Spinal cord (tissue), 9 donors: ENCODE measurements at regions not wholly inside any gene's neighbourhood (a gene's known extent, or its start where the extent isn't known, plus 50 kb on each side); places are given as distances from the start of the nearest gene placed in this dataset.
"Not testable (repeated sequence)": the region's sequence is repeated elsewhere in the genome, so short reads cannot be mapped to it uniquely, and the experiment has no call there.

Source experiments
- DNase-seq, 6 donors: peaks; one replicate each; pipeline versions ENCODE4 v3.0.0 to v3.0.0-alpha.2; 2013 to 2015; ENCODE audit warnings: low spot score in 6 of 6, low read depth in 4 of 6
- H3K27ac ChIP-seq: one replicate; pipeline ENCODE4 v1.5.1; 2013; ENCODE audit warnings: low read depth, low read length, control low read depth
- H3K27me3 ChIP-seq: one replicate; pipeline ENCODE4 v1.6.1; 2013; ENCODE audit warnings: low read length; ENCODE audit not compliant: control insufficient read depth, insufficient read depth
- H3K36me3 ChIP-seq: one replicate; pipeline ENCODE4 v1.6.1; 2013; ENCODE audit warnings: low read length; ENCODE audit not compliant: control insufficient read depth, insufficient read depth
- H3K4me1 ChIP-seq: one replicate; pipeline ENCODE4 v1.6.1; 2013; ENCODE audit warnings: low read length; ENCODE audit not compliant: control insufficient read depth, insufficient read depth
- H3K4me3 ChIP-seq: one replicate; pipeline ENCODE4 v1.5.1; 2013; ENCODE audit warnings: low read depth, low read length, control low read depth
- H3K9me3 ChIP-seq: one replicate; pipeline ENCODE4 v1.6.1; 2013; ENCODE audit warnings: low read length; ENCODE audit not compliant: control insufficient read depth, insufficient read depth
- WGBS: methylation state at CpG from one replicate; pipeline ENCODE4 v1.1.5; 2013; ENCODE audit warnings: missing lambda C conversion rate; ENCODE audit not compliant: insufficient coverage; 5-methylcytosine and 5-hydroxymethylcytosine counted together
- donor health status: healthy.

- DNase-seq = no peak
These were observed 478.7 kb upstream of the CNTNAP5 start for GRCh38 chr2:123546353-123546752.

GRCh38 chr2:123563515-123563914 is 461.6 kb upstream of the CNTNAP5 start:
- DNase-seq = no peak
- no peaks in the 10 kb centered on the region for H3K36me3 ChIP-seq
- WGBS = no CpG with 5 or more reads among the region's 2 CpGs
- H3K4me1 ChIP-seq = no peaks in the 10 kb centered on the region
- H3K9me3 ChIP-seq = peaks cover 3% of the 10 kb centered on the region
- H3K27me3 ChIP-seq = no peaks in the 10 kb centered on the region
- H3K4me3 ChIP-seq = no peak overlapping the region
- no peak overlapping the region for H3K27ac ChIP-seq

More at GRCh38 chr2:123546353-123546752, 478.7 kb upstream of the CNTNAP5 start:
- H3K27me3 ChIP-seq = no peaks in the 10 kb centered on the region
- H3K36me3 ChIP-seq = no peaks in the 10 kb centered on the region
- H3K27ac ChIP-seq = no peak overlapping the region
- no peaks in the 10 kb centered on the region for H3K9me3 ChIP-seq
- no peak overlapping the region for H3K4me3 ChIP-seq
- H3K4me1 ChIP-seq = no peaks in the 10 kb centered on the region

- Histone ChIP-seq H3K4me1 (no peaks in the 10 kb centered on the region), H3K27ac (no peak overlapping the region), H3K36me3 (no peaks in the 10 kb centered on the region), H3K9me3 (no peaks in the 10 kb centered on the region), H3K27me3 (no peaks in the 10 kb centered on the region), H3K4me3 (no peak overlapping the region)
- WGBS = 100% methylated on average over 1 of the region's 3 CpGs
- peak in 1 of 6 donors; percentile 17 for DNase-seq
These were observed 458.7 kb upstream of the CNTNAP5 start for GRCh38 chr2:123566291-123566946.

- no peak for DNase-seq
- H3K4me3 ChIP-seq = no peak overlapping the region
- no CpG with 5 or more reads among the region's 2 CpGs for WGBS
- no peaks in the 10 kb centered on the region for H3K4me1 ChIP-seq
- H3K27ac ChIP-seq = no peak overlapping the region
- no peaks in the 10 kb centered on the region for H3K9me3 ChIP-seq
- H3K27me3 ChIP-seq = no peaks in the 10 kb centered on the region
- H3K36me3 ChIP-seq = no peaks in the 10 kb centered on the region
These were observed 447.1 kb upstream of the CNTNAP5 start for GRCh38 chr2:123578016-123578415.

- WGBS = no CpG with 5 or more reads among the region's 1 CpG
- peak in 1 of 6 donors; percentile 68 for DNase-seq
- no peaks in the 10 kb centered on the region for H3K36me3 ChIP-seq
- peaks cover 3% of the 10 kb centered on the region for H3K9me3 ChIP-seq
- H3K27me3 ChIP-seq = no peaks in the 10 kb centered on the region
- no peak overlapping the region for H3K27ac ChIP-seq
- no peaks in the 10 kb centered on the region for H3K4me1 ChIP-seq
- H3K4me3 ChIP-seq = no peak overlapping the region
These were observed 428.5 kb upstream of the CNTNAP5 start for GRCh38 chr2:123596621-123597020.

GRCh38 chr2:123597988-123598387 is 427.1 kb upstream of the CNTNAP5 start:
- DNase-seq = no peak
- WGBS = no CpG with 5 or more reads among the region's 2 CpGs
- Histone ChIP-seq H3K4me3 (no peak overlapping the region), H3K9me3 (no peaks in the 10 kb centered on the region), H3K36me3 (no peaks in the 10 kb centered on the region), H3K4me1 (no peaks in the 10 kb centered on the region), H3K27ac (no peak overlapping the region), H3K27me3 (no peaks in the 10 kb centered on the region)

- H3K27me3 ChIP-seq = no peaks in the 10 kb centered on the region
- no peak overlapping the region for H3K4me3 ChIP-seq
These were observed 418.5 kb upstream of the CNTNAP5 start for GRCh38 chr2:123606631-123607030.

GRCh38 chr2:123609077-123609476 is 416.0 kb upstream of the CNTNAP5 start:
- no peak for DNase-seq
- H3K9me3 ChIP-seq = no peaks in the 10 kb centered on the region
- no peaks in the 10 kb centered on the region for H3K27me3 ChIP-seq
- H3K36me3 ChIP-seq = no peaks in the 10 kb centered on the region
- no CpG with 5 or more reads among the region's 1 CpG for WGBS
- H3K4me3 ChIP-seq = no peak overlapping the region
- no peaks in the 10 kb centered on the region for H3K4me1 ChIP-seq
- no peak overlapping the region for H3K27ac ChIP-seq

More at GRCh38 chr2:123606631-123607030, 418.5 kb upstream of the CNTNAP5 start:
- no peak for DNase-seq
- Histone ChIP-seq H3K4me1 (no peaks in the 10 kb centered on the region), H3K27ac (no peak overlapping the region), H3K9me3 (no peaks in the 10 kb centered on the region), H3K36me3 (no peaks in the 10 kb centered on the region)
- no CpG with 5 or more reads among the region's 2 CpGs for WGBS

- DNase-seq = peak in 1 of 6 donors; percentile 60
- no peak overlapping the region for H3K27ac ChIP-seq
- H3K9me3 ChIP-seq = no peaks in the 10 kb centered on the region
- H3K4me1 ChIP-seq = no peaks in the 10 kb centered on the region
- no peaks in the 10 kb centered on the region for H3K27me3 ChIP-seq
- H3K36me3 ChIP-seq = no peaks in the 10 kb centered on the region
- no peak overlapping the region for H3K4me3 ChIP-seq
These were observed 410.5 kb upstream of the CNTNAP5 start for GRCh38 chr2:123614596-123614995.

- not testable (repeated sequence) for H3K9me3 ChIP-seq, H3K27ac ChIP-seq, H3K4me1 ChIP-seq, H3K27me3 ChIP-seq, DNase-seq, H3K36me3 ChIP-seq, H3K4me3 ChIP-seq
- WGBS = 79% methylated on average over 8 of the region's 8 CpGs
These were observed 406.4 kb upstream of the CNTNAP5 start for GRCh38 chr2:123618642-123619041.
